NCI-H69 (cell line): ENCODE measurements at regions not wholly inside any gene's neighbourhood (a gene's known extent, or its start where the extent isn't known, plus 50 kb on each side); places are given as distances from the start of the nearest gene placed in this dataset.

Experiments used
- DNase-seq: peaks from one replicate; lab custom pipeline; 2025; lab: John Stamatoyannopoulos, UW

GRCh38 chr10:10960534-10960933, 57.1 kb upstream of the CELF2 start:
- DNase-seq, result no peak

GRCh38 chr10:10961072-10961471, 56.6 kb upstream of the CELF2 start:
- DNase-seq, result no peak

- no peak for DNase-seq
Observed at GRCh38 chr10:10967029-10967428, 50.6 kb upstream of the CELF2 start.

GRCh38 chr10:10967581-10968256, 50.0 kb upstream of the CELF2 start:
- no peak for DNase-seq
